NAMALWA (cell line): ENCODE measurements at regions not wholly inside any gene's neighbourhood (a gene's known extent, or its start where the extent isn't known, plus 50 kb on each side); places are given as distances from the start of the nearest gene placed in this dataset.

Experiments used
- DNase-seq: peaks from one replicate; pipeline ENCODE4 v3.0.0-alpha.2; 2015; ENCODE audit warnings: low spot score

GRCh38 chr11:33411751-33412150, 154.6 kb downstream of the HIPK3 start:
- no peak for DNase-seq

GRCh38 chr11:33410086-33410765, 153.0 kb downstream of the HIPK3 start:
- DNase-seq: no peak
